ENCODE measurements at regions not wholly inside any gene's neighbourhood (a gene's known extent, or its start where the extent isn't known, plus 50 kb on each side); places are given as distances from the start of the nearest gene placed in this dataset.

DNA sequence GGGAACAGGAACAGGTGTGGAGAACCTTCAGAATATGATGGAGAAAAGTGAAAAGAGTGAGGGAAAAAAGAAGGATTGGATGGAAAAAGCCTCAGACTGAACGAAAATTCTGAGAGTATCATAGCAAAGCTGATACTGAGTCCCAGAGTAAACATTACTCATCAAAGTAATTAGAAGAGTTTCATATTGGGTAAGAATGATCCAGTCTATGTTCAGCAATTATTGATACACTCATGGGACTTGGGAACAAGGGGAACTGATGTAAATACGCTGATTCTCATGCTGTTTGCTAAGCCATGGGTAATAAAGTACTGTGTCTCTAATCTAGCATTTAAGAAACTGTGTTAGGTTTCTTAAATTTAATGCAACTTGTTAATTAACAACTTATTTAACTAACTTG is 219.9 kb upstream of the NOL4 start:
- no peaks in the 10 kb centered on the region for H3K9me3 ChIP-seq (ENCODE audit: control insufficient read depth, low read length)
- TF ChIP-seq, protein P1, sequence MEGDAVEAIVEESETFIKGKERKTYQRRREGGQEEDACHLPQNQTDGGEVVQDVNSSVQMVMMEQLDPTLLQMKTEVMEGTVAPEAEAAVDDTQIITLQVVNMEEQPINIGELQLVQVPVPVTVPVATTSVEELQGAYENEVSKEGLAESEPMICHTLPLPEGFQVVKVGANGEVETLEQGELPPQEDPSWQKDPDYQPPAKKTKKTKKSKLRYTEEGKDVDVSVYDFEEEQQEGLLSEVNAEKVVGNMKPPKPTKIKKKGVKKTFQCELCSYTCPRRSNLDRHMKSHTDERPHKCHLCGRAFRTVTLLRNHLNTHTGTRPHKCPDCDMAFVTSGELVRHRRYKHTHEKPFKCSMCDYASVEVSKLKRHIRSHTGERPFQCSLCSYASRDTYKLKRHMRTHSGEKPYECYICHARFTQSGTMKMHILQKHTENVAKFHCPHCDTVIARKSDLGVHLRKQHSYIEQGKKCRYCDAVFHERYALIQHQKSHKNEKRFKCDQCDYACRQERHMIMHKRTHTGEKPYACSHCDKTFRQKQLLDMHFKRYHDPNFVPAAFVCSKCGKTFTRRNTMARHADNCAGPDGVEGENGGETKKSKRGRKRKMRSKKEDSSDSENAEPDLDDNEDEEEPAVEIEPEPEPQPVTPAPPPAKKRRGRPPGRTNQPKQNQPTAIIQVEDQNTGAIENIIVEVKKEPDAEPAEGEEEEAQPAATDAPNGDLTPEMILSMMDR (IDR thresholded peaks at IDR 0.05): no peak
- H2AFZ ChIP-seq: no peak overlapping the region
- no peak overlapping the region for H3K27ac ChIP-seq
- no peaks in the 10 kb centered on the region for H3K36me3 ChIP-seq (ENCODE audit: control insufficient read depth, insufficient read depth, low read length)
- H3K4me1 ChIP-seq: no peaks in the 10 kb centered on the region
- H3K79me2 ChIP-seq: no peaks in the 10 kb centered on the region
- H3K9ac ChIP-seq: no peak overlapping the region
- no peak overlapping the region for H3K4me3 ChIP-seq (ENCODE audit: low read depth, low read length)
- H3K4me2 ChIP-seq (ENCODE audit: low read length): no peak overlapping the region
- no peaks in the 10 kb centered on the region for H3K27me3 ChIP-seq (ENCODE audit: control insufficient read depth, insufficient read depth, low read length)

DNA sequence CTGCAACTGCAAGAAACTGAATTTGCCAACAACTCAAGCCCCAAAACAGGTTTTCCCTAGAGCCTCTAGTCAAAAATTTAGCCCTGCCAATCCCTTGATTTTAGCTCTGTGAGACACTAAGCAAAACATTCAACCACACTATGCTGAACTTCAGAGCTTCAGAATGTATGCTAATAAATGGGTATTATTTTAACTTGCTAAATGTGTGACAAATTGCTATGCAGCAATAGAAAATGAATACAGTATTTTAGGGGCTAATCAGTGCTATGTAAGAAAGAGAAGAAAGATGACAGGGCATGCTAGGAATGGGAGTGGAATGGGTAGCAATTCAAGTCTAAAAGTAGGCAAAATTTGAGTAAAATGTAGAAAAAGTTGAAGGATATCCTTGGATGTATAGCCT is 223.9 kb upstream of the NOL4 start:
- Histone ChIP-seq H3K36me3 (ENCODE audit: control insufficient read depth, insufficient read depth, low read length) (no peaks in the 10 kb centered on the region), H2AFZ (no peak overlapping the region), H3K27ac (no peak overlapping the region), H3K9me3 (ENCODE audit: control insufficient read depth, low read length) (no peaks in the 10 kb centered on the region), H3K4me1 (no peaks in the 10 kb centered on the region), H3K4me2 (ENCODE audit: low read length) (no peak overlapping the region), H3K79me2 (no peaks in the 10 kb centered on the region), H3K4me3 (ENCODE audit: low read depth, low read length) (no peak overlapping the region), H3K9ac (no peak overlapping the region), H3K27me3 (ENCODE audit: control insufficient read depth, insufficient read depth, low read length) (no peaks in the 10 kb centered on the region)
- TF ChIP-seq, protein P1 (IDR thresholded peaks at IDR 0.05): no peak

DNA sequence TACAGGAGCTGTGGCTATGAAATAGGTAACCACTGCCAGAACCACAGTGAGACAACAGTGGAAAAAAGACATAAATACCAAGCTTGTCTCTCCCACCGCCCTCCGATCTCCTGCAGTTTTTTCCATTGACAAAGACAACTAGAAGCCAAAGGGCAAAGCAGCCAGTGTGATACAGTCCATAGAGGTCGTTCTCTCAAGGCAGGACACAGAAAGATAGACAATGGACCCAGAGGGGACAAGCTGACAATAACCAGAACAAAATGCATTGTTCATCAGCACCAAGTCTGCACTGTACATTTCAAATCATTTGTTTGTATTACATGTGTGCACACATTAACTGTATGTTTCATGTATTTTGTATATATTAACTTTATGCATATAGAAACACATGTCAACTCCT is 233.0 kb upstream of the NOL4 start:
- H3K27ac ChIP-seq: no peak overlapping the region
- H3K4me3 ChIP-seq (ENCODE audit: low read depth, low read length): no peak overlapping the region
- H3K9ac ChIP-seq: no peak overlapping the region
- no peak overlapping the region for H3K4me2 ChIP-seq (ENCODE audit: low read length)
- no peaks in the 10 kb centered on the region for H3K36me3 ChIP-seq (ENCODE audit: control insufficient read depth, insufficient read depth, low read length)
- TF ChIP-seq, protein P1 (IDR thresholded peaks at IDR 0.05): no peak
- H3K27me3 ChIP-seq (ENCODE audit: control insufficient read depth, insufficient read depth, low read length): no peaks in the 10 kb centered on the region
- H3K4me1 ChIP-seq: no peaks in the 10 kb centered on the region
- H3K9me3 ChIP-seq (ENCODE audit: control insufficient read depth, low read length): no peaks in the 10 kb centered on the region
- no peaks in the 10 kb centered on the region for H3K79me2 ChIP-seq
- H2AFZ ChIP-seq: no peak overlapping the region

DNA sequence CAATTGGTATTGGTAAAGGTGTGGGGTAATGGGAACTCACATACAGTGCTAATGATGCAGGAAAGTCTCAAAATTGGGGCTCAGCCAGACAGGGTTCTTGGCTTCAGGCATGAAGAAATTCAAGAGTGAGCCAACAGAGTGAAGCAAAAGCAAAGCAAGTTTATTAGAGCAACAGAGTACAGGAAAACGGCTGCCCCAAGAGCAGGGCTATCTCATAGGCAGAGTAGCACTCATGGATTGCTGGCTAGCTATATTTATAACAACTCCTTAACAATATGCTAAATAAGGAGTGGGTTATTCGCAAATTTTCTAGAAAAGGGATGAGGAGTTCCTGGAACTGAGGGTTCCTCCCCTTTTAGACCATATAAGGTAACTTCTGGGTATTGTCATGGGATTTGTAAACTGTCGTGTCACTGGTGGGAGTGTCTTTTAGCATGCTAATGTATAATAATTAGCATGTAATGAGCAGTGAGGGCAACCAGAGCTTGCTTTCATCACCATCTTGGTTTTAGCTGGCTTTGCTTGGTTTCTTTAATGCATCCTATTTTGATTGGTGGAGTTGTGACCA is 233.8 kb upstream of the NOL4 start:
- H3K4me2 ChIP-seq (ENCODE audit: low read length): no peak overlapping the region
- H3K27ac ChIP-seq: no peak overlapping the region
- H3K9ac ChIP-seq: no peak overlapping the region
- H3K36me3 ChIP-seq (ENCODE audit: control insufficient read depth, insufficient read depth, low read length): no peaks in the 10 kb centered on the region
- H3K4me1 ChIP-seq: no peaks in the 10 kb centered on the region
- H2AFZ ChIP-seq: no peak overlapping the region
- no peaks in the 10 kb centered on the region for H3K27me3 ChIP-seq (ENCODE audit: control insufficient read depth, insufficient read depth, low read length)
- no peaks in the 10 kb centered on the region for H3K79me2 ChIP-seq
- TF ChIP-seq, protein P1 (IDR thresholded peaks at IDR 0.05): no peak
- no peaks in the 10 kb centered on the region for H3K9me3 ChIP-seq (ENCODE audit: control insufficient read depth, low read length)
- no peak overlapping the region for H3K4me3 ChIP-seq (ENCODE audit: low read depth, low read length)

DNA sequence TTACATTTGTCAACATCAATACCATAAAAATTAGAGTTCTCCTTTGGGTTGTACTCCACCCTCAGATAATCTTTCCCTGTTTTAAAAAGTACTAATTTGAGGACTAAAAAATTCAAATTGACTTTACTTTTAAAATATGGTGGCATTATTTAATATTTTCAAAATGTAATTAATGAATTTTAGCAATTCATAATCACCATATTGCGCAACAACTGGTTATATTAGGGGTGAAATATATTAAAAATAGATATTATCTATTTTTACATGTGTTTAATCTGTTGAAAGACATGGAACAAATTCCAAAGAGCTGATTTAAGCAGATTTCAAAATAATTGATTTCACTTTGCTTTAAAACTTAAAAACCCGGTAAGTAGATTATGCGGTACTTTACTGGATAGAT is 236.6 kb upstream of the NOL4 start:
- H3K4me2 ChIP-seq (ENCODE audit: low read length): no peak overlapping the region
- H3K9ac ChIP-seq: no peak overlapping the region
- TF ChIP-seq, protein P1 (IDR thresholded peaks at IDR 0.05): no peak
- H3K36me3 ChIP-seq (ENCODE audit: control insufficient read depth, insufficient read depth, low read length): no peaks in the 10 kb centered on the region
- H3K9me3 ChIP-seq (ENCODE audit: control insufficient read depth, low read length): no peaks in the 10 kb centered on the region
- no peaks in the 10 kb centered on the region for H3K27me3 ChIP-seq (ENCODE audit: control insufficient read depth, insufficient read depth, low read length)
- no peak overlapping the region for H2AFZ ChIP-seq
- no peak overlapping the region for H3K27ac ChIP-seq
- no peak overlapping the region for H3K4me3 ChIP-seq (ENCODE audit: low read depth, low read length)
- H3K4me1 ChIP-seq: no peaks in the 10 kb centered on the region
- no peaks in the 10 kb centered on the region for H3K79me2 ChIP-seq

Data from parathyroid adenoma (tissue), 2 donors.